ENCODE measurements at regions not wholly inside any gene's neighbourhood (a gene's known extent, or its start where the extent isn't known, plus 50 kb on each side); places are given as distances from the start of the nearest gene placed in this dataset.
"Not testable (repeated sequence)": the region's sequence is repeated elsewhere in the genome, so short reads cannot be mapped to it uniquely, and the experiment has no call there.

DNA sequence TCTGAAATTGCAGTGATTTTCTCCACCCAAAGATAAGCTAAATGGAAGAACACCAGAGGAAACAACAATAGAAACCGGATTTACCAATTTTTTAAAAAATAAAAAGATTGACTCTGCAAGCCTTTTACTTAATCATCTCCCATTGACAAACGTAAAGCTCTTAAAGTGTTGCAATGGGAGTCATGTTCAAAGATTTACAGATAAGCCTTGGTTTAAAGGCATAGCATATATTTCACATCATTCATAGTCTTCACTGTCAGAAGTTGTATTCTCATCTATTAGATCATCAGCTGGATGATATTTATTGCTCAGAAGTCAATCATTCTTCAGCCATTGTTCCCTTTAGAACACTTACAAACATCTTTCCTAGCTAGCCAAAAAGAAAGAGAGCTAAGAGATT is 397.6 kb downstream of the GBE1 start:
- no peak for DNase-seq

DNA sequence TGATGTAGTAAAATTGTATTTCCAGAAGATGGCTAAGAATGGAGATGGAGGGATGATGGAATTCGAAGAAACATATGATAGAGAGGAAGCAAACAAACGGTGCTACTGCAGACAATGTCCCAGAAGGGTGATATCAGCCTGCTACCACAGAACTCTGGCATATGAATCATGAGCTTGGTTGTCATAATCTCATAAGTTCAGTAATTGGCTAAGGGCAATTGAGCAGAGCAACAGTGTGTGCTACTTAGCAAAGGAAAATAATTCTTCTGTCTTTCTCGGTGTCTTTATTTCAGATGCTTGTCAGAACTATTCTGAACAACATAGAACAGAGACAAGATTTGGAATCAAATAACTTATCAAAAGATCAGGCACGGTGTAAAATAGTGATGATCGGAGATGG is 407.3 kb downstream of the GBE1 start:
- DNase-seq: no peak

DNA sequence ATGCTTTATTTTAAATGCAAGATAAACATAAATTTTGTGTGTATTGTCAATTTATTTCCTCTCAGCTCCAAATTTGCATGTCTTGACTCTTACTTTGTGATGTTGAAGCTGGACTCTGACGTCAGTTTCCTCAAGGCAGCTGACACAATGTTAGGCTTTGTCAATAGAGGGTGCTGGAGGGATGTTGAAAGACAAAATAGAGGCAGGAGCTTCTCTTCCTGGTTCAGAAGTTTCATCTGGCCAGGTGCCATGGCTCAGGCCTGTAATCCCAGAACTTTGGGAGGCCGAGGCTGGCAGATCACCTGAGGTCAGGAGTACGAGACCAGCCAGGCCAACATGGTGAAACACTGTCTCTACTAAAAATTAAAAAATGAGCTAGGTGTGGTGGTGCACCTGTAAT is 408.6 kb downstream of the GBE1 start:
- DNase-seq: no peak

DNA sequence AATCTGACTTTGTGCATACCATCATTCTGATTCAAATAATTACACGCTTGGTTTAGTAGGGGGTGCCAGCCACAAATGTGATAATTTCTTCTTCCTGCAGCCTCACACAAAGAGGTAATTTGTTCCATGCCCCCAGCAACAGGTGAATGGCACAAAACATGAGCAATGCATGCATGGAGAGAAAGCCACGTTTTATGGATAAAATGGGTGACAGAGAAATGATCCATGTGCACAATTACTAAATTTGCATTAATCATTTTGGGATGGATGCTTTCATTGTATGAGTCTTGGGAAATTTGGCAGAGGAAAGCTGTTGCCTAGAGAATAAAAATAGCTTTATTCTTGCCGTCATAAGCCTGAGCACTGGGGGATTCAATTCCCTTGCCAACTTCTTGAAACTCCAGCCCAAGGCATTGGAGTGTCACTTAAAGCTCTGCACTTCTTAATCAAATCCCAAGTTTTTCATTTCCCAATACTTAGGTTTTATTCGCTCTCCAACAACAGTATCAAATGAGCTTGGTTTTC is 411.6 kb downstream of the GBE1 start:
- DNase-seq: no peak

DNA sequence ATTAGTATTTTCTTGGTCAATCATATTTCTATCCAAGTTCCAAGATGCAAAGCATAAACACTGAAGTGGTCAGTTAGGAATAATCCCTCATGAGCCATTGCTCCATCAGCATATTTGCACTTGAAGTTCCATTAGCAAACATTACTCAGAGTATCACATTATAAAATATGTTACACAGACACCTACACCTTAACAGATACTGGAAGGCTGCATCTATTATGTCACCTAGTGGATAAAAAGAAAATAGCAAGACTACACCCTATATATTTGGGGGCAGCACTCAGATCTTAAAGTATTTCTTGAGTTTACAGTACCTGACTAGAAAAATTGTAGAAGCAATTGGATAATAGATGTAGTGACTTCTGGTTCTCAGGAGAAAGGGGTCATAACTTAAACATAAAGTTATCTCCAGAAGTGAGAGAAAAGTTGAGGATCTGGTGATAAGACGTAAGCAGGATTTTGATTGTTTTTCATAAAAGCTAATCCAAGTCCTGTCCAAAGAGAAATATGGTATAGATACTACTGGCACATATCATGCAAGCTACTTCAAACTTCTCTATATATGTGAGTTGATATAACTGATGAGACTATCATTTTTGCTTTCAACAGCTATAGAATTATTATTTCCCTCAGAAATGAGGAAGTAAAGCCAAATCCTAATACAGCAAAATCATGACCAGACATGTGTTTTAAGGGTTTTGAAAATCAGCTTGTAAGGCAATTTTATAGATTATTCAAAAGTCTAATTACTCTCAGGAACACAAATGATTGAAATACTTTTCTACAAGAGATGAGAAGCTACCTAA is 422.2 kb downstream of the GBE1 start:
- DNase-seq: no peak

DNA sequence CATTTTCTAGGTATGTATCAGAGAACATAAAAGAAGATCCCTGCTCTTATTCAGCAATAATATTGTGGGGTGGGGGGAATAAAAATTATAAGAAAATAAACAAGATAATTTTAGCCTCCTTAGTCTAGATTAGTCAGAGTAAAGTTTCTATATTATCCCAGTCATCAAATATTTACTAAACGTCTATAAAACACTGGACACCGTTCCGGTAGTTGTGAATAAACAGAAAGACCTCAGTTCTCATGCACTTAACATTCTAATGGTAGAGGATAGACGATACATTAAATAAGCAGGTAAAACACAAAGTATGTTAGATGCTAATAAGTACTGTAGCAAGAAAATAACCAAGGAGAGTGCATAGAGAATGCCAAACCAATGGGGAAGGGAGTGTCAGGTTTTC is 425.0 kb downstream of the GBE1 start:
- DNase-seq: no peak

DNA sequence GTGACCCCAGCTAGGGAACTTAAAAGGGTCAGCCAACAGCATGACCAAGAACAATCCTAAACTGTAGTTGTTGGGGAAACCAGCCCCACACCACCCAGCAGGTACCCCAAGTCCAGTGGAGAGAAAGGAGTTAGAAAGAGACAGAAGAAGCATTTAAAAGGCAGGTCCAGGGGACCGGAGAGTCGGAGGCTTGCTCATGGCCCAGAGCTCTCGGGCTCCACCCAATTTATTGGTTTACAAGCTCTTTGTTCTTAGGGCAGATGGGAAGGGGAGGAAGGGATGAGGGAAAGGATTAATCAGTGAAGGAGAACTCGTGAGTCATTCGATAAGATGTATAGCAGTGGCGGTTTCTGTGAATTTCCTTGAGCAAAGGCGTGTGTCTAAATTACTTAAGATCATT is 431.6 kb downstream of the GBE1 start:
- not testable (repeated sequence) for DNase-seq

DNA sequence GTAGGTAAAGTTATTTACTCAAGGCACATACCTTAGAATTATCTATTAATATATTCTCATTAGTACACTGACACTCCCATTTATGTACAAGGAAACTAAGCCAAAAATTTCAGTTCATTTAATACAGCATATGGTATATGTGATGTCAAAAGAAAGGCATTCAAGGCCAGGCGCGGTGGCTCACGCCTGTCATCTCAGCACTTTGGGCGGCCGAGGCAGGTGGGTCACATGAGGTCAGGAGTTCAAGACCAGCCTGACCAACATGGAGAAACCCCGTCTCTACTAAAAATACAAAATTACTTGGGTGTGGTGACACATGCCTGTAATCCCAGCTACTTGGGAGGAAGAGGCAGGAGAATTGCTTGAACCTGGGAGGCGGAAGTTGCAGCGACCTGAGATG is 435.2 kb downstream of the GBE1 start:
- no peak for DNase-seq

DNA sequence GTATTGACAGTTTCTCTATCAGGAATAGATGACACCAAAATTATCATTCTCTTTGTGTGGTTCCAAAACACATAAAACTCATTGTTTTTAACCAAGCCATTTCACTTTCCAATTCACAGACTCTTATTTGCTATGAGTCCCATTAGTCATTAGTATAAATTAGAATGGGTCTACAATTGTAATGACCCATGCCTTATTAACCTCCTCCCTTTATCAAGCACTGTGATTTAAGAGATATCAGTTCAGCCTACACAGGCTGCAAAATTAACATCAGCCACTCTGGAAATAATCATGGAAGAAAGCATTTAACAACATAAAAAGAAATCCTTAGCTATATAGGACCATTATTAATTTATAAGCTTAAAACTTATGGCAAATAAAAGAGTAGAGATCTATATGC is 440.6 kb downstream of the GBE1 start:
- DNase-seq: no peak

DNA sequence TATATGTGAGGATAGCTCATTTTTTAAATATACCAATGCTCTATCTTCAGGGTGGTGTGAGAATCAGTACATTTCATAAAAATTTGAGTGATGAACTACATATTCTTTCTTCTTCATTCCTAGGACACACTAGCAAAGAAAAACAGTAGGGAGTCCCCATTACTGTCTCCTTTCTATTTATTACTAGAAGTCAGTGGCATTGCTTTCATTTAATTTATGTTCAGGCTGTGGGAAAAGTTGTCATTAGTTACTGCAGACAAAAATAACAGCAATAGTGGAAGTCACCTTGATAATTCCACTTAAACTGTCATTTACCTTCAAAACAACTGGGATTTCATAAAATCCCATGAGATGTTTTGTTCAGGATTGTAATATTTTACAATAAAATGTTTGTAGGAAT is 446.4 kb downstream of the GBE1 start:
- no peak for DNase-seq

DNA sequence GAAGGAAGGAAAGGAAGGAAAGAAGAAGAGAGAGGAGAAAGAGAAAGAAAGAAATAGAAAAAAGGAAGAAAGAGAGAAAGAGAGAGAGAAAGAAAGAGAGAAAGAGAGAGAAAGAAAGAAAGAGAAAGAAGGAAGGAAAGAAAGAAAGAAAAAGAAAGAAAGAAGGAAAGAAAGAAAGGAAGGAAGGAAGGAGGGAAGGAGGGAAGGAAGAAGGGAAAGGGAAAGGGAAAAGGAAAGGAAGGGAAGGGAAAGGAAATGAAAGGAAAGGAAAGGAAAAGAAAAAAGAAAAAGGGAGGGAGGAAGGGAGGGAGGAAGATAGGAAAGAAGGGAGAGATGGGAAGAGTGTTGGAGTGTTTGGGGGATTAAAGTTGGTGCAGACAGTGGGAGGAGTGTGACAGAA is 450.1 kb downstream of the GBE1 start:
- no peak for DNase-seq

DNA sequence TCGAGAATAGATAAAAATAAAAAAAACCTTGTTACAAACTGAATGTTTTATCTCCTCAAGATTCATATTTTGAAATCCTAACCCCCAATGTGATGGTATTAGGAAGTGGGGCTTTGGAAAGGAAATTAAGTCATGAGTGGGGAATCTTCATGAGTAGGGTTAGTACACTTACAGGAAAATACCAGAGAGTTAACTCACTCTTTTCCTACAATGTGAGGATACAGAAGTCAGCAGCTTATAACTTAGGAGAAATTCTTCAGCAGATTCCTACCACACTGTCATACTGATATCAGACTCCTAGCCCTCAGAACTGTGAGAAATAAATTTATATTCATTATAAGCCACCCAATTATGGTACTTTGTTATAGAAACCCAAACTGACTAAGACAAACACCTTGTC is 453.1 kb downstream of the GBE1 start:
- DNase-seq: no peak

DNA sequence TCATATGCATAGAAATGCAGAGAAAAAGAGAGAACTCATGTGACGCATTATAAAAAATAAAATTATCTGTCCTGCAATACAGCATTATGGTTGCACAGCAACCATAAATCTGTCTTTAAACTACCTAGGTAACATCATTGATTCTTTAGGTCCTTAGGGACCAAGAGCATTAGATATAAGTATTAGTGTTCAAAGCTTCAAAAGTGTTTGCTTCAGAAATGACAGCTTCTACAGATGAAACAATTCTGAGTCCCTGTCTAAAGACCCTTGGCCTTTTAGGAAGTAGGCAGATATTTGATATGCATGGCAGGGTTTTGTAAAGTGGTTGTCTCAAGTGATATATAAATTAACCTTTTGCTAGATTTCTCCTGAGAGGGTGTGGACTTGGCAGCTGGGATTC is 454.2 kb downstream of the GBE1 start:
- no peak for DNase-seq

DNA sequence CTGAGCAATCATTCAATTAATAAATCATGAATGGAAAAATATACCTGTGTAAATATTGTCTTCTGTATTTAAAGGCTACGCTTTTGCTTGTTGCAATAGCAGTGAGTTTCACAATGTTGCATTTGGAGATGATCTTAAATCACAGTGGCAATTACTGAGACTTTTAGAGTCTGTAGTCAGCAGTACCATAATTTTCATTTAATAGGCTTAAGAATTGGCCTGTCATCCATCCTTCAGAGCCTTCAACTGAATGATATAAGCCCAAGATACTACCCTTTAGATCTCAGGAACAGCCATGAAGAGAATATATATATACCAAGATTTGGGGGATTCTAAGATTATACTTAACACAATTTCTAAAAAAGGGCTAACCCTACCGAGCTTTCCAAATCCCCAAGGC is 458.1 kb downstream of the GBE1 start:
- no peak for DNase-seq

DNA sequence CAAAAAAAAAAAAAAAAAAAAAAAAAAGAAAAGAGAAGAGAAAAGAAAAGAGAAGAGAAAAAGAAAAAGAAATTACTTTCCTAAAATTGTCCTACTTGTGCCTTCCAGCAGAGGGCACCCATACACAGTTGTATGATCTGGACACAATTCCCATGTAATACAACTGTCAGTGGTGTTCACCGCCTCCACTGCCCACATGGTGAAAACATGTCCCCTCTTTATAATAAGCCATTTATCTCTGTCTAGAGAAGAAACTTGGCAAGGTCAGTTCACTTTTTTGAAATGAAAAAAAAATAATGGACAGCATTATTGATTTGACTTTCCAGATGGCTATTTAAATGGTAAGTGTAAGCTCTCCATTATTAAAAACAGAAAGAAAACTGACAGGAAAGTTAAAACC is 459.4 kb downstream of the GBE1 start:
- peak; percentile 11 for DNase-seq

DNA sequence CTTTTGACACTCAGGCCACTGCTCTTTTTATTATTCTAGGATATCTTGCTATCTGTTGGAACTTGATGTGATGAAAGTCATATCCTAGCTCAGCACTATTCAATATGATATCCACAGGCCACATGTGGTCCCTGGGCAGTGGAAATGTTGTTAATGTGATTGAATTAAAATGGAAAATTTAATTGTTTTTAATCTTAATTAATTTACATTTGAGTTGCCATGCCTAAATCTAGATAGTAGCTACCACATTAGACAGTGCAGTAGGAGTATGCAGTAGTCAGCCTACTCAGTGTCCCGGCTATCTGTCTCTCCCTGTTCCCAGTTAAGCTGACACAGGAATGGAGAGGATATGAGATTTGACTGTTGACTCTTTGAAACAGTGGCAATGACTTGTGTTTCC is 460.2 kb downstream of the GBE1 start:
- DNase-seq: no peak

DNA sequence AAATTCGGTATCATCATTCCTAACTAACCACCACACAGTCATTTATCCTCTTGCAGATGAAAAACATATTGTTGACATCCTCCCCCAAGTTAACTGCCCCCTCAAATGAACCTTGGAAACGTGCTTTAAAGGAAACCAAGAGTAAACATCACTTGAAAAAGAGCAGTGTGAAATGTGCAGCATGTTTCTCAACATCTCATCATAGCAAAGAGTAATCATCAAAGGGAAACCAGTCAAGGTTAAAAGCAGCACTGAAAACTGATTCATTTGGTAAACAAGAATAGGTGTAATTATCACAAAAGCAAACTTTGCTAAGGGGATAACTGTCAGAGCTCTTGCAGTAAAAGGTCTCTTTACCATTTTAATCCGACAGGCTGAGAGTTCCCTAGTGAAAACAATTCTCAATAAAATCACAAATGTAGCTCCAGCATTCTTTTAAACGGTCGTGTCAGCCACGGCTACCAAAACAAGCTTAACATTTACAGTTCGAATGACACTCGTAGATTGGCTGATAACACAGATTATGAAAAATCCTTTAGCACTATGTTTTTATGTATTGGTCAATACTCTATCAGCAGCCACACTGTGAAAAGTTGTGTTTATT is 461.0 kb downstream of the GBE1 start:
- DNase-seq: no peak

DNA sequence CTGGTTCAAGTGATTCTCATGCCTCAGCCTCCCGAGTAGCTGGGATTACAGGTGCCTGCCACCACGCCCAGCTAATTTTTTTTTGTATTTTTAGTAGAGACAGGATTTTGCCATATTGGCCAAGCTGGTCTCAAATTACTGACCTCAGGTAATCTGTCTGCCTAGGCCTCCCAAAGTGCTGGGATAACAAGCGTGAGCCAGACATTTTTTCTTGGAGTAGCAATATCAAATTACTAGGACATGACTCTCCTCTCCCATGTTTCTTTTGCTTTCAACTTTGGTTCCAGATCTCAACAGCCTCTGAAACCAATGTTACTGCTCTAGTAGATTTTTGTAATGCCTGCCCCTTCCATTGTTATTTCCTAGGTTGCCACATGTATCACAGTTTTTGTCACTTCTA is 462.0 kb downstream of the GBE1 start:
- no peak for DNase-seq

DNA sequence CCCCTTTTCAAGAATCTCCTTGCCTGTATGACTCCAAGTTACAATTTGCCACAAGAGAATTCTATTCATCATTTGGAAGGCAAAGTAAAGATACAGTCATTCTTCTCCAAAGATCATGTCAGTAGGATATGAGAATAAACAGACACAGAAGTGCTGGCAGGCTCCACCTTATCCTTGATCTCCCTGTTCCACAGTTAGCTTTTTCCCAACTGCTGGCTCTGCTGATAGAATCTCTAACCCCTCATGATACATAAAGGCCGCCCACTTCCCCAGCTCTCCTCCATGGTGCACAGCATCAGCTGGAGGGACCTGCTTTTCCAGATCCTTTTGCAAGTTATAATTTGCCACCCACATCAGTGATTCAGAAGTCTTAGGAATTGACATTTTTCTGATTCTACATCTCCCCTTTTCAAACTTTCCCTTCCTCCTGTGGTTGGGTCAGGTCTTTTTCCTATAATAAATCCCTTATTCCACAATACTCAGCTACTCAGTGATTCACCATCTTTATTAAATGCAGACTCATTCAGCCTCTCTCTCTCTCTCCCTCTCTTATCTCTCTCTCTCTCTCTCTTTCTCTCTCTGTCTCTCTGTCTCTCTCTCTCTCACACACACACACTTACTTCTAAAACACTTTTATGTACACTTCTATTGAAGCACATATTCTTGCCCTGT is 465.4 kb downstream of the GBE1 start:
- DNase-seq: no peak

DNA sequence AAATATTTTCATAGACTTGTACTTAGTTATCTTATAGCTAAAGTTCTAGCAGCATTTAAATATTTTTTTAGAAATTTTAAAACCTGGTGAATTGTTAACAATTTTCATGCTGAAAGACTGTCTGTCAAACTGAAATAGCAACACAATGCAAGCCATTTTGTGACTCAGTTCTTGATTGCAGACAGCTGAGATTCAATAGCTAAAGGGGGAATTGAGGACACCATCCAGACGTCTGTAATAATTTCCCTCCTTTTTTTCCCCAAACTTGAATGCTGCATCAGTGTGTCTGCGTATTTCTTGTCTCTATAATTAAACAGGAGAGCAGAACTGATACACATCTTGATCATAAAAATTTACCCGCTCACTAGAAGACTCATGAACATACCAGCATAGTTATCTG is 468.3 kb downstream of the GBE1 start:
- no peak for DNase-seq

DNA sequence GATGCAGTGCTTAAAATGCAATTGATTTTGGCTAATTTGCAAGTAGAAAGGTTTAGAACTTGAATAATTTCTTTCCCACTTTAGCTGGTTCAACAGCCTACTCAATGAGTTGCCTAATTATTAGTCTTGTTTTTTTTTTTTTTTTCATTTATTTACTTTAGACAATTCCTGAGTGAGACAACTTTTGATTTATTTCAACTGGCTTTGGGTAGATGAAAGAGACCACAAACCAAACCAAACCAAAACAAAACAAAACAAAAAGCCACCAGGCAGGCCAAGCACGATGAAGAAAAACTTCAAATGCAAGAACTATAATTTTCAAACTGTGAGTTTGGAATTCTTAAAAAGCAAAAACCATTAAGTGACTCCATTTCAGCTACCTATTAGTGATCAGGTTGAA is 469.9 kb downstream of the GBE1 start:
- no peak for DNase-seq

DNA sequence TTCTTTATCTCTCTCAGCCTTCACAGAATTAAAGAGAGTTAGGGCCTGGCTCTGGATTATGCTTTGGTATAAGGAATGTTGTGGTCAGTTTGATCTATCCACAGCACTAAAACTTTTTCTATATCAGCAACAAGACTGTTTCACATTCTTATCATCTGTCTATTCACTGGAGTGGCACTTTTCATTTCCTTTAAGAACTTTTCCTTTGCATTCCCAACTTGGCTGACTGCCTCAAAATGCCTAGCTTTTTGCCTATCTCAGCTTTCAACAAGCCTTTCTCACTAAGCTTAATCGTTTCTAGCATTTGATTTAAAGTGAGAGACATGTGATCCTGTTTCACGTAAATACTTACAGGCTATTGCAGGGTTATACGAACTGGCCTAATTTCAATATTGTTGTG is 471.8 kb downstream of the GBE1 start:
- no peak for DNase-seq

DNA sequence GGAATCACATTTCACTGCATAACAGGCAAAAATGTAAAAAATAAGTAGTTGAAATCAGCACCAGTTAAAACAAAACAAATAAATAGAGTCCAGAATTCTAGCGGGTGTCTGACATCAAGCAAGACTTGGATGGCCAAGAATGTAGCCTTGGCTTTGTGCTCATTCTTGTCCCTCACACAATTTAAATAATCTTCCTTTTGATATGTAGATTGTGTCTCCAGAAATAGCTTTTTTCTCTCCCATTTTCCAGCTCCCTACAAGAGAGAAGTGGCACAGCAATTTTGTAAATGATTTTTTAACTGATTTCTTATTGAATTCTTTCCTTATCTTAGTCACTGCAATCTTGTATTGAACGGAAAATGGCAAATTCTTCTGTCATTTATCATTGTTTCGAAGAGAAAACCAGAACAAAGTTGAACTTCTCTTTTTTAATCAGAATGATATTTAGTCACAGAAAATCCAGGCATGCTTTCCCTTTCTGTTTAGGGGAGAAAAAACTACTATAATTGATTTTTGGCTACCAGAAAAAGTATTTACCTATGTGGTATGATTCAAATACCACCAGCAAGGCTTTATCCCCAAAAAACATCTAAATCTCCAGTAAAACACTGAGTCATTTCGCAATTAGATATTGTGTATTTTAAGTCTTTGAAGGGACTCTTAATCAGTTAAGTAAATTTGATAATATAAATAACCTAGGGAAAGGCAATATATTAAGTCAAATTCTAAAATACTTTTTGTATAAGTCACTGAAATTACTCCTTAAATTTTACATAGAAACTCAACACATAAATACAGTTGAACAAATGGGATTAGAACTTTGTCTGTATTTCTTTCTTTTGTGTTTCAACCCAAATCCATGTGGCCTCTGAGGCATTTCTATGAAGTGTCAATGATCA is 481.7 kb downstream of the GBE1 start:
- no peak for DNase-seq

All from NCI-H1092 (cell line).